ENCODE measurements at regions not wholly inside any gene's neighbourhood (a gene's known extent, or its start where the extent isn't known, plus 50 kb on each side); places are given as distances from the start of the nearest gene placed in this dataset.

DNA sequence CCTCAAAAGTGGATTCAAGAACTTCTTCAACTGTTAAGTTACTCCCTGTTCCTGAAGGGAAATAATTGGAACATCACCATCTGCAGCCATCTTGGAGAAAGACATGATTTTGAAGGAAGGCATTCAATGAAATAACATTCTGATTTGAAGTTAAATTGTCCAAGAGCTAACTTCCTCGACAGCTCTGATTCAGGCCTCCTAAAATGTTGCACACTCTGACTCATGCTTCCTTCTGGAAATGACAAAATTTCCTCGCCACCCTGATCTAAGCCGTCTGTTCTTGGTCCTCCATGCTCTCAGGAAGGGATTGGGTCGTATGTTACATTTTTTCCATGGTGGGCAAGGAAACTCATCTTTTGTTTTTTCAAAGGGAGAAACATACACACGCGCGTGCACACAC, 496.9 kb upstream of the DIPK2B start:
- TF ChIP-seq POLR2AphosphoS5 (IDR thresholded peaks at IDR 0.05; ENCODE audit: low read depth) = no peak
- TF ChIP-seq, protein P1, sequence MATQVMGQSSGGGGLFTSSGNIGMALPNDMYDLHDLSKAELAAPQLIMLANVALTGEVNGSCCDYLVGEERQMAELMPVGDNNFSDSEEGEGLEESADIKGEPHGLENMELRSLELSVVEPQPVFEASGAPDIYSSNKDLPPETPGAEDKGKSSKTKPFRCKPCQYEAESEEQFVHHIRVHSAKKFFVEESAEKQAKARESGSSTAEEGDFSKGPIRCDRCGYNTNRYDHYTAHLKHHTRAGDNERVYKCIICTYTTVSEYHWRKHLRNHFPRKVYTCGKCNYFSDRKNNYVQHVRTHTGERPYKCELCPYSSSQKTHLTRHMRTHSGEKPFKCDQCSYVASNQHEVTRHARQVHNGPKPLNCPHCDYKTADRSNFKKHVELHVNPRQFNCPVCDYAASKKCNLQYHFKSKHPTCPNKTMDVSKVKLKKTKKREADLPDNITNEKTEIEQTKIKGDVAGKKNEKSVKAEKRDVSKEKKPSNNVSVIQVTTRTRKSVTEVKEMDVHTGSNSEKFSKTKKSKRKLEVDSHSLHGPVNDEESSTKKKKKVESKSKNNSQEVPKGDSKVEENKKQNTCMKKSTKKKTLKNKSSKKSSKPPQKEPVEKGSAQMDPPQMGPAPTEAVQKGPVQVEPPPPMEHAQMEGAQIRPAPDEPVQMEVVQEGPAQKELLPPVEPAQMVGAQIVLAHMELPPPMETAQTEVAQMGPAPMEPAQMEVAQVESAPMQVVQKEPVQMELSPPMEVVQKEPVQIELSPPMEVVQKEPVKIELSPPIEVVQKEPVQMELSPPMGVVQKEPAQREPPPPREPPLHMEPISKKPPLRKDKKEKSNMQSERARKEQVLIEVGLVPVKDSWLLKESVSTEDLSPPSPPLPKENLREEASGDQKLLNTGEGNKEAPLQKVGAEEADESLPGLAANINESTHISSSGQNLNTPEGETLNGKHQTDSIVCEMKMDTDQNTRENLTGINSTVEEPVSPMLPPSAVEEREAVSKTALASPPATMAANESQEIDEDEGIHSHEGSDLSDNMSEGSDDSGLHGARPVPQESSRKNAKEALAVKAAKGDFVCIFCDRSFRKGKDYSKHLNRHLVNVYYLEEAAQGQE (IDR thresholded peaks at IDR 0.05; ENCODE audit: insufficient replicate concordance, low read depth) = no peak
- no peak for TF ChIP-seq CTCF (IDR thresholded peaks at IDR 0.05; ENCODE audit: insufficient read depth, low read length)
